Adrenal gland (tissue), 5 donors: ENCODE measurements at regions not wholly inside any gene's neighbourhood (a gene's known extent, or its start where the extent isn't known, plus 50 kb on each side); places are given as distances from the start of the nearest gene placed in this dataset.

Experiments
- POLR2A ChIP-seq, 2 donors: fragments of 450-650 bp; IDR thresholded peaks; one replicate each; pipeline ENCODE4 v1.6.1; 2017; ENCODE audit warnings: antibody characterized with exemption in 2 of 2, mild to moderate bottlenecking in 2 of 2, moderate library complexity in 1 of 2
- TF ChIP-seq, protein P1 (sequence below), 6 experiments: fragments of 450-650 bp in 4 of 6; fragments of 200-600 bp in 2 of 6; sonication (generic) in 1 of 6; IDR thresholded peaks; 1 replicate in 5 of 6; 2 replicates in 1 of 6; pipeline versions ENCODE4 v1.5.1 to v1.8.0; 2016 to 2021; ENCODE audit warnings: antibody characterized with exemption in 6 of 6, mild to moderate bottlenecking in 2 of 6, moderate library complexity in 1 of 6
- donor health status: DM: no; HTN: no; CAD: no.

DNA sequence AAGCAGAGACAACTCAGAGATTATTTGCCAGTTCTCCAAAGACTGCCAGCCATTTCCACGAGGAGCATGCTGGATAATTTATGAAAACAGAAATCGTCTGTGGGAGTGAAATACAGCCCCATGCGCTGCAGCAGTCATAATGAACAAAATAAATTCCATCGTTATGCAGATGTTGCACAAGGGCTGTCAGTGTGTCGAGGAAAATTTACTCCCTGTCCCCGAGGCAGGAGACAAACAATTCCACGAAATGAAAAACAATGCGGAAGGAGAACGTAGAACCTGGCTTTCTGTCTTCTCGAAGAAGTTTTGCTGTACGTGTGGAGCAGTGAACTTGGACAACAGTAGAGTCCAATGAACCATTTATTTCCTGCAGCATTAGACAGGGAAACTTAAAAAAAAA, 399.4 kb downstream of the CD83 start:
- TF ChIP-seq, protein P1, sequence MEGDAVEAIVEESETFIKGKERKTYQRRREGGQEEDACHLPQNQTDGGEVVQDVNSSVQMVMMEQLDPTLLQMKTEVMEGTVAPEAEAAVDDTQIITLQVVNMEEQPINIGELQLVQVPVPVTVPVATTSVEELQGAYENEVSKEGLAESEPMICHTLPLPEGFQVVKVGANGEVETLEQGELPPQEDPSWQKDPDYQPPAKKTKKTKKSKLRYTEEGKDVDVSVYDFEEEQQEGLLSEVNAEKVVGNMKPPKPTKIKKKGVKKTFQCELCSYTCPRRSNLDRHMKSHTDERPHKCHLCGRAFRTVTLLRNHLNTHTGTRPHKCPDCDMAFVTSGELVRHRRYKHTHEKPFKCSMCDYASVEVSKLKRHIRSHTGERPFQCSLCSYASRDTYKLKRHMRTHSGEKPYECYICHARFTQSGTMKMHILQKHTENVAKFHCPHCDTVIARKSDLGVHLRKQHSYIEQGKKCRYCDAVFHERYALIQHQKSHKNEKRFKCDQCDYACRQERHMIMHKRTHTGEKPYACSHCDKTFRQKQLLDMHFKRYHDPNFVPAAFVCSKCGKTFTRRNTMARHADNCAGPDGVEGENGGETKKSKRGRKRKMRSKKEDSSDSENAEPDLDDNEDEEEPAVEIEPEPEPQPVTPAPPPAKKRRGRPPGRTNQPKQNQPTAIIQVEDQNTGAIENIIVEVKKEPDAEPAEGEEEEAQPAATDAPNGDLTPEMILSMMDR (IDR thresholded peaks at IDR 0.05), result no peak
- no peak for TF ChIP-seq POLR2A (IDR thresholded peaks at IDR 0.05)
